GM18520 (cell line): ENCODE measurements at regions not wholly inside any gene's neighbourhood (a gene's known extent, or its start where the extent isn't known, plus 50 kb on each side); places are given as distances from the start of the nearest gene placed in this dataset.

Source experiments
- ATAC-seq: cut with Tn5 transposase; IDR thresholded peaks from one replicate; pipeline ENCODE4 v1.9.1; 2021; ENCODE audit not compliant: unreplicated experiment

DNA sequence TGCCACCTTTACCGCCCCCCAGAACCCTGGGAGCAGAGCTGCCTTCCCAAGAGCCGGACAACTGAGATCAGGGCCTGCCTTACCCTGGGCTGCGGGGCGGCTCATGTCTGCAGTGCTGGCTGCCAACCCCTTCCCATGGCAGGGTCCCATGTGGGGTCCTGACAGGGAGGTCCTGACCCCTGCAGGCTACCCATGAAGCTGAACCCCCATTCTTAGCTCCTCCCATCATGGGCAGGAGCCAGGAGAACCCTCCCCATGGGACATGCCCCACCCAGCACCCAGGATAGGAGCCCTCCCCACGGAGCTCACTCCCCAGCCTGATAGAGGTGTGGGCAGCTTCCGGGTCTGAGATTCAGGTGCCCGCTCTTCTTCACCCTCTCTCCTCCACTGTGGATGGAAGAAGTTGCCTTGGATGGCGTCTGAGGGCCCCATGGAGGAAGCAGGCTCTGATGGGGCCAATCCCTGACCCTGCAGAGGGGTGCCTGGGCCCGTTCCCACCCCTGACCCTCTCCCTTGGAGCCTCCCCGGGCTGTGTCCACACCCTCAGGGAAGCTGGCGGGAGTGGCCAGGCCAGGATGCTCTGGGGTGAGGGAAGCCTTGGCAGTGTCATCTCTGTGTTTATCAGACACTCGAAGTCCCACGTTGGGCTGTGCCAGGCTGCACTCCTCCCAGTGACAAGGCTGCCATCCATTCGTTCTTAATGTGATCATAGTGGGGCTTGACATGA lies 1508.2 kb downstream of the BRD1 start:
- ATAC-seq: no peak

GRCh38 chr22:48318575-48319320 lies 1508.9 kb downstream of the BRD1 start:
- ATAC-seq: no peak

GRCh38 chr22:48318173-48318572 lies 1509.5 kb downstream of the BRD1 start:
- no peak for ATAC-seq

DNA sequence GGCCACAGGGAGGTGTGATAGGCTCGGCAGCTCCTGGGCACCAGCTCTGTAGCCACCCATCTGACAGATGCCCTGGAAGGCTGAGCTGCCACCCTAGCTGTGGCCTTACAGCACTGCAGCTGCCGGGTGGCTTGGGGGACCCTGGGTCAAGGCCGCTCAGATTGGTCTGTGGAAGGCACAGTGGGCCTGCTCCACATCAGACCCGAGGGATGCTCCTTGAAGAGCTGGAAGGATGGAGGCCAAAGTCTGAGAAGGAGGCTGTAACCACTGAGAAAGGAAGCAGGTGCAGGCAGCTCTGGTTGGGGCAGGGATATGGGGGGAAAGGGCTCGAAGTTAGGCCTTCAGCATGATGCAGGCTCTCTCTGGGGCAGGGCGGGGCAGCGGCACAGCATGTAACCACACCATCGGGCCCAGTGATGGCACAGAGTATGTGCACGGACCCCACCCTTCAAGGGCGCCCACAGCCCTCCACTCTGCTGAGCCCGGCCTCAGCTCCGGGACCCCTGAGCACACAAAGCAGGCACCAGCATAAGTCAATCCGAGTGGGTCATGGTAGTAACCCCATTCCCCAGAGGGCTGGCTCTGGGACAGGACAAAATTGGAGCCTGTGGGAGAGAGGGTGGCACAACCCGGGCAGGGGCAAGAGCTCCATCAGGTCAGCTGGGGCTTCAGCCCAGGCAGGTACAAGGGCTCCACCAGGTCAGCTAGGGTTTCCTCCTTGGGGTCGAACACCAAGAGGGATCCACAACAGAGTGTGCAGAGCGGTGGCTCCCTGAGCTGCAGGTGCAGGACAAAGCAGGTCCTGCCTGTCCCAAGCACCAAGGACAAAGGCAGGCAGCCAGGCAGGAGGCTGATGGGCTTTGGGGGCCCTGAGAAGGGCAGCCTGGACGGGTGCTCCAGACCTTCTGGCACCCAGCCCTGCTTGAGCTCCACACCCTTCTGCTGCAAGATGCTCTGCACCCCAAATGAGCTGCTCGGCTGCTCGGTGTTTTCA lies 1511.1 kb downstream of the BRD1 start:
- ATAC-seq: no peak

DNA sequence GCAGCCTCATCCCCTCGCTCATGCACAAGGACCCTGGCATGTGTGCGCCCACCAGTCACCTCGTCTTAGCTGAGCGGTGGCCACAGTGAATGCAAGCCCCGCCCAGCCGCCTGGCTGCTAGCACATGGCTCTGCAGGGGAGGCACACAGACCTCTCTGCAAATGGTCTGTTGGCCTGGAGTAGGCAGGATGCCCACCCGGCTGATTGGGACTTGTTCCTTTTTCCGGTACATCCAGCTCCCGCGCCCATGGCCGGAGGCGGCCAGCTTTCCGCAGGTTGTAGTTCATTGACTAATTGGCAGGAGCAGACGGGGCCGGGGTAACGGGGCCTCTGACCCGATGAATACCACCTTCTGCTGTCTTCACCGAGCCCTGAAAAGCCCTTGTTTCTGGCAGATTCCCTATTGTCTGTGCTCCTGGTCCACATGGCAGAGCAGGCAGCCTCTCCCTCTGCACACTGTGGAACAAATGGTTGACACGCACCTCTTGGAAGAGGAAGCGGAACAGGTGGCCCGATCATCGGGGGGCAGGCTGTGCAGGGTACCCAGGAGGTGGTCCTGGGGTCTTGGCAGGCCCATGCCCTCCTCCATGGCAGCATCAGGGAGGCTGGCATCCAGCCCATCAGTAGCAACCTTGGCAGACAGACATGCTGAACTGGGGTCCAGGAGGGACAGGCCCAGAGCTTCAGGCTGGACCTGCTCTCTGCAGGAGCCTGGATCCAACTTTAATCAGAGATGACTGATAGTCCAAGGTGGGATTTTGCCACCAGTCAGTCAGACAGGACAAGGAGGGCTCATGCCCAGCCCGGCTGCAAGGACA lies 1512.0 kb downstream of the BRD1 start:
- ATAC-seq: no peak

GRCh38 chr22:48314073-48314472 lies 1513.6 kb downstream of the BRD1 start:
- no peak for ATAC-seq

- no peak for ATAC-seq
Measured at GRCh38 chr22:48313175-48313830, 1514.4 kb downstream of the BRD1 start.

DNA sequence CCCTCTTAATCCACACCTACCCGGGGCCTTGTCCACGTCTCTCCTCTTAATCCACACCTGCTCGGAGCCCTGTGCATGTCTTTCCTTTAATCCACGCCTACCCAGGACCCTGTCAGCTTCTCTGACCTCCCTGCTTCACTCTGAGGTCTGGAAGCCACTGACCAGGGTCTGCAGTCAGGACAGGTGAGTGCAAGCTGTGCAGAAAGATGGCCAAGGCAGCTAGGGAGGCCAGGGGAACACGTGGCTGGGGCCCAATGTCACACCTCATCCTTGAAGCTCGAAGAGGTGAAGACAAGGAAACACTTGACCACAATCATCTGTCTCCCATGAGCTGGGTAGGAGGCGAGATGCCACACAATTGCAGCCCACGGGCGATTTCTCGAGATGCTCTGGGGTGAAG lies 1516.9 kb downstream of the BRD1 start:
- no peak for ATAC-seq

DNA sequence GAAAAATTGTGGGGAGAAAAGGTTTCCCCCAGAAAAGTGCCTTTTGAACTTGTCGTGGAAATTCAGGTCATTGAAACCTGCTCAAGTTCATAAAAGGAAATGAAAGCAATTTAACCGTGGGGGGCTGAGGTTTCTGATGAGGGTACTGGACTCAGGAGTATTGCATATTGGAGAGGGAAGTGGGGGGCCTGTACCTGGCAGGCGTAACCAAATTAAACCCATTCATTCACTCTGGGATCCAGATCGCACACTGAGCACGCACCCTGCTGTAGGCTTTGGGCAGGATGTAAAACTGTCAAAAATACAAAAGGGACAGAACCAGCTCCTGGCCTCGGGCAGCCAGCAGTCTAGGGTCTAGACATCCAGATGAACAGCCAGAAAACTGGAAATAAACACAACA lies 1517.4 kb downstream of the BRD1 start:
- no peak for ATAC-seq

DNA sequence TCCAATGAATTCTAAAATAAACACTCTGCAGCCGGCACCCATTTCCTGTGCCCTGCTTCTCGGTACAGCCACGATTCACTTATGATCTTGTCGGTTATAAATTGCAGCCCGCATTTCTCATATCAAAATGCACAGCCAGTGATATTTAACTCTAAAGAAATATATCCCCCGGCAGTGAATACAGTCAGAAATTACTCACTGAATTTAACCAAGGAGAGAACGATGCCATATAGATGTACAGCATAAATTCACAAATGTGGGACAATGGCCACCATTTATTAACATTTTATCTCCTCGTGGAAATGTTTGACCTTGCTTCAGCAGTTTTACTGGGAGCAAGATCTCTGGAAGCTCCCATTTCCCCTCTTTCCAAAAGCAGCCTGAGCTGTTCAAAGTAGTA lies 1517.8 kb downstream of the BRD1 start:
- ATAC-seq: no peak

GRCh38 chr22:48309115-48309705 lies 1518.5 kb downstream of the BRD1 start:
- ATAC-seq: no peak

DNA sequence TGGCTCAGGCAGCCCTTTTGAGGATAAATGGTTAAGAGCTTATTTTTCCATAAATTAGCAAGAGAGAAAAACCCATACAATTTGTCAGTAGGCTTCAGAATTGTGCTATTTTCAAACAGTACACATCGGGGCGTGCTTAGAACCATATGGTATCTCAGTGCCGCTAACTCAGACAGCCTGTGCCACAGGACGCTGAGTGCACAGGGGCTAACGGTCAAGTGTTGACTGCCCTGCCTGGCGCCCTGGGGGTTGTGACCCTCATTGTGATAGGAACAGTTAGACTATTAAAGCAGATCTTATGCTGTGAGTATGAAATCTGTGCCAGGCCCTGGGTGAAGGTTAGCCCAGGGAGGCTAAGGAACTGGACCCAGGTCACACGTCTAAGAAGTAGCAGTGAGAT lies 1519.7 kb downstream of the BRD1 start:
- ATAC-seq: no peak

DNA sequence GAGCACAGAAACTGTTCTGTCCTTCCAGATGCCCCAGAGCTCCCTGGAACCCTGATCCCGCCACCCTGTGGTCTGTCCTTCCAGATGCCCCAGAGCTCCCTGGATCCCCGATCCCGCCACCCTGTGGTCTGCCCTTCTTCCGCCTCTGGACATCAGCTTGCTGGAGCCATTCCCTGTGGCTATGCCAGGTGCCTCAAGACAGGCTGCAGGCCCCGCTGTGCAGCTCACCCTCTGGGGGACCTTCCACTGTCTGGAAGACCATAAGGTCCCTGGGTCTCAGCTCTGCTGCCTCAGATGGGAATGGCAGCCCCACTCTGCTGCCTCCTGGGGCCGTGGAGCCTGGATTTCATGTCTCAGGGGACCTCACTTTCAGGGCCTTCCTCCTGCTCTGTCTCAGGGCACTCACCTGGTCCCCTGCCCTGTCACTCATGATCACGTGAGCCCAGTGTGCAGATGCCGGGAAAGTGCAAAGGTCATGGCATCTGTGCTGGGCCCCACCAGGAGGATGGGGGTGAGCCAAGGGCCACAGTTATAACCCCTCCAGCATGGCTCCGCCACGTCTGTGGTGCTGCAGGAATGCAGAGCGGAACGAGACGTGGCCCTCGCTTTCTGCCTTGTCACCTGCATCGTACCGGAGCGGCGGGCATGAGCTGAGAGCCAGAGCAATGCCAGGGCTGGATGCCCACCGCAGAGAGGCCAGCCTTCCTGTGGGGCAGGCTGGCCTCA lies 1520.7 kb downstream of the BRD1 start:
- no peak for ATAC-seq

- ATAC-seq: no peak
Measured at GRCh38 chr22:48306284-48306683, 1521.4 kb downstream of the BRD1 start.

- ATAC-seq: no peak
Measured at GRCh38 chr22:48305726-48306235, 1521.9 kb downstream of the BRD1 start.

DNA sequence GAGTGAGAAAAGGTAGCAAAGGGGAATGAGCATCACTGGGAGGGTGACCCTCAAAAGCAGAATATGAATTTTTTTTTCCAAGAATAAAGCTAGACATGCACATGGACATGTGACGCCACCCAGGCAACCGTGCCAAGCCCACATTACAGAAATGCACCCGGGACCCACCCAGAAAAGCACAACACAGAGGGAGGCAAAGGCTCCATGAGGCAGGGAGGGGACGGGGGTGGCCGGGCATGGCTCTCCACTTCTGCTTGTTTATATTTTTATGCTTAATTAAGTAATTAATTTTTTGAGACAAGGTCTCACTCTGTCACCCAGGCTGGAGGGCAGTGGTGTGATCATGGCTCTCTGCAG lies 1524.3 kb downstream of the BRD1 start:
- no peak for ATAC-seq

- ATAC-seq: no peak
Measured at GRCh38 chr22:48302657-48303368, 1524.9 kb downstream of the BRD1 start.

GRCh38 chr22:48301908-48302307 lies 1525.8 kb downstream of the BRD1 start:
- no peak for ATAC-seq
